ENCODE measurements at regions not wholly inside any gene's neighbourhood (a gene's known extent, or its start where the extent isn't known, plus 50 kb on each side); places are given as distances from the start of the nearest gene placed in this dataset.

GRCh38 chr1:55646181-55646580, 431.0 kb upstream of the USP24 start:
- no peak for TF ChIP-seq CTCF (IDR thresholded peaks at IDR 0.05; ENCODE audit: borderline replicate concordance, insufficient read depth, low read depth, low read length)
- no peak overlapping the region for H3K4me3 ChIP-seq (ENCODE audit: low read depth, low read length)

GRCh38 chr1:55645270-55645669, 430.1 kb upstream of the USP24 start:
- TF ChIP-seq CTCF (IDR thresholded peaks at IDR 0.05; ENCODE audit: borderline replicate concordance, insufficient read depth, low read depth, low read length): no peak
- H3K4me3 ChIP-seq (ENCODE audit: low read depth, low read length): no peak overlapping the region

GRCh38 chr1:55641947-55642346, 426.8 kb upstream of the USP24 start:
- no peak overlapping the region for H3K4me3 ChIP-seq (ENCODE audit: low read depth, low read length)
- no peak for TF ChIP-seq CTCF (IDR thresholded peaks at IDR 0.05; ENCODE audit: borderline replicate concordance, insufficient read depth, low read depth, low read length)

- H3K4me3 ChIP-seq (ENCODE audit: low read depth, low read length): no peak overlapping the region
Observed at GRCh38 chr1:55640708-55641473, 425.7 kb upstream of the USP24 start.

GRCh38 chr1:55639526-55639925, 424.4 kb upstream of the USP24 start:
- no peak overlapping the region for H3K4me3 ChIP-seq (ENCODE audit: low read depth, low read length)
- no peak for TF ChIP-seq CTCF (IDR thresholded peaks at IDR 0.05; ENCODE audit: borderline replicate concordance, insufficient read depth, low read depth, low read length)

More at GRCh38 chr1:55640708-55641473, 425.7 kb upstream of the USP24 start:
- no peak for TF ChIP-seq CTCF (IDR thresholded peaks at IDR 0.05; ENCODE audit: borderline replicate concordance, insufficient read depth, low read depth, low read length)

GRCh38 chr1:55639051-55639450, 423.9 kb upstream of the USP24 start:
- no peak for TF ChIP-seq CTCF (IDR thresholded peaks at IDR 0.05; ENCODE audit: borderline replicate concordance, insufficient read depth, low read depth, low read length)
- H3K4me3 ChIP-seq (ENCODE audit: low read depth, low read length): no peak overlapping the region

GRCh38 chr1:55636696-55637095, 421.5 kb upstream of the USP24 start:
- TF ChIP-seq CTCF (IDR thresholded peaks at IDR 0.05; ENCODE audit: borderline replicate concordance, insufficient read depth, low read depth, low read length): no peak

More at GRCh38 chr1:55636696-55637095, 421.5 kb upstream of the USP24 start:
- no peak overlapping the region for H3K4me3 ChIP-seq (ENCODE audit: low read depth, low read length)

Measured in GM12875 (cell line).